ENCODE measurements at regions not wholly inside any gene's neighbourhood (a gene's known extent, or its start where the extent isn't known, plus 50 kb on each side); places are given as distances from the start of the nearest gene placed in this dataset.
"Not testable (repeated sequence)": the region's sequence is repeated elsewhere in the genome, so short reads cannot be mapped to it uniquely, and the experiment has no call there.

DNA sequence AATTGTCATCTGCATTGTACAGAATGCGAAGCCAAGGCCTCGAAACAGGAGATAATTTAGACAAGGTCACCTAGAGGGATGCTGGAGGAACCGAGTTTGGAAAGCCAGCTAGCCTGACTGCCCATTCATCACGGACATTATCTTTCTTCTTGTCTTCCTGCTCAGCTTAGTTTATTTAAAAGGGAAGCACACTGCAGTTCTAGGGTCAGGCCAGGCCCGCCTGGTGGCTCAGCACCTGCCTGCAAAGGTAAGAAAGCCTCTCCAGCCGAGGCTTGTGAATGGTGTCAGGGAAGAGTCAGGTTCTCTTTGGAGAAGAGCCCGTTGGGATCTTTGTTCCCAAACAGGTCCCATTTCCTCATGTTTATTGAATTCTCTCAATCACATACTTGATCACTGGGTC lies 246.5 kb downstream of the BLID start:
- no peaks in the 10 kb centered on the region for H3K36me3 ChIP-seq (ENCODE audit: insufficient read depth, low read length)
- H3K27ac ChIP-seq (ENCODE audit: low read depth, low read length) = no peak overlapping the region
- H3K9me3 ChIP-seq (ENCODE audit: insufficient read depth, low read depth, low read length) = no peaks in the 10 kb centered on the region
- H3K27me3 ChIP-seq (ENCODE audit: insufficient read depth, low read length) = no peaks in the 10 kb centered on the region
- H3K9ac ChIP-seq (ENCODE audit: low read depth, low read length) = no peak overlapping the region
- H3K4me3 ChIP-seq (ENCODE audit: low read length) = no peak overlapping the region
- no peaks in the 10 kb centered on the region for H3K4me1 ChIP-seq (ENCODE audit: insufficient read depth, low read length)
- 89% methylated on average over 7 of the region's 7 CpGs for WGBS

DNA sequence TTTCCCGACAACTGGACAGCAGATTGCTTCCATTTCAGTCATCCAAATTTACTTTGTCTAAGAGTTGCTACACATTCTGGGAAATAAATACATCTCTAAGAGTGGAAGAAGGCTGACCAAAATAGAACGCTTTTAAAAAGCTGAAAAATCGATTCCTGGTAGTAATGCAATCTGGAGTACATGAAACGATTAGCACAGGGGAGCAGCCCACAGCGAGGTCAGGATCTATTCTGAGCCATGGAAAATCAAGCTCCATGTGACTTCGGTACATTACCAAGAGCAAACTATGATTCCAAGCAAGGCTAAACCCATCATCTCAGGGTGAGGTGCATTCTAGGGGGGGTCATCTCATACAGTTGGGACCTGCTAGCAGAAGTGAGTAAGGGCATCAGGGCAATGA lies 249.3 kb downstream of the BLID start:
- H3K27me3 ChIP-seq (ENCODE audit: insufficient read depth, low read length) = no peaks in the 10 kb centered on the region
- H3K4me1 ChIP-seq (ENCODE audit: insufficient read depth, low read length) = no peaks in the 10 kb centered on the region
- no peak overlapping the region for H3K9ac ChIP-seq (ENCODE audit: low read depth, low read length)
- H3K27ac ChIP-seq (ENCODE audit: low read depth, low read length) = no peak overlapping the region
- WGBS = 96% methylated on average over 6 of the region's 6 CpGs
- no peak overlapping the region for H3K4me3 ChIP-seq (ENCODE audit: low read length)
- no peaks in the 10 kb centered on the region for H3K9me3 ChIP-seq (ENCODE audit: insufficient read depth, low read depth, low read length)
- no peaks in the 10 kb centered on the region for H3K36me3 ChIP-seq (ENCODE audit: insufficient read depth, low read length)

DNA sequence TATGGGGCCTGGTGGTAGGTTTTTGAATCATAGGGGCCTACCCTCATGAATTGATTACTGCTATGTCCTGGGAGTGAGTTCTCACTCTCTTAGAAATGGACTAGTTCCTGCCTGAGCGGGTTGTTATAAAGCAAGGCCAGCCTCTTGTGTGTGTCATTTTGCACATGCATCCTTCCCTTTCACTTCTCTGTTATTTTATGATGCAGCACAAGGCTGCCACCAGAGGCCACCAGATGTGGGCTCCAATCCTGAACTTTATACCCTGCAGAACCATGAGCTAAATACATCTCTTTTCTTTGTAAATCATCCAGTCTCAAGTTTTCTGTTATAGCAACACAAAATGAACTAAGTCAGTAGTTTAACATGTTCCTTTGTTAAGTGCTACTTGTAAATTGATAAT lies 251.4 kb downstream of the BLID start:
- H3K9ac ChIP-seq (ENCODE audit: low read depth, low read length) = no peak overlapping the region
- H3K27me3 ChIP-seq (ENCODE audit: insufficient read depth, low read length) = no peaks in the 10 kb centered on the region
- H3K4me1 ChIP-seq (ENCODE audit: insufficient read depth, low read length) = no peaks in the 10 kb centered on the region
- no peak overlapping the region for H3K4me3 ChIP-seq (ENCODE audit: low read length)
- WGBS = 93% methylated on average over 1 of the region's 1 CpG
- H3K9me3 ChIP-seq (ENCODE audit: insufficient read depth, low read depth, low read length) = no peaks in the 10 kb centered on the region
- no peaks in the 10 kb centered on the region for H3K36me3 ChIP-seq (ENCODE audit: insufficient read depth, low read length)
- no peak overlapping the region for H3K27ac ChIP-seq (ENCODE audit: low read depth, low read length)

DNA sequence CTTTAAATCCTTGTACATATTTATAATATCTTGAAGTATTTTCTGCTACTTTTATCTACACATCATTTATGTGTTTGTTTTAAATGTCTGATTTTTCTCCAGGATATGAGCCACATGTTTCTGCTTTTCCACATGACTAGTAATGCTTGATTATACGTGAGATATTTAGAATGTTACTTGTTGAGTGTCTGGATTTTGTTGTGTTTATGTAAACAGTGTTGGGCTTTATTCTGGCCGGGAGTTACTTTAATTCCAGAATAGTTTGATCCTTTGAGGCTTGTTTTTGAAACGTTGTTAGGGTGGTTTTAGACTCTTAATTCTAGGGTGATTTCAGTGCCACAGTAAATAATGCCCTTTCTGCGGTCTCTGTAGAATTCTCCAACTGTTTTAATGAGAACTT lies 252.9 kb downstream of the BLID start:
- Histone ChIP-seq H3K27ac (ENCODE audit: low read depth, low read length) (no peak overlapping the region), H3K4me1 (ENCODE audit: insufficient read depth, low read length) (no peaks in the 10 kb centered on the region), H3K9me3 (ENCODE audit: insufficient read depth, low read depth, low read length) (no peaks in the 10 kb centered on the region), H3K4me3 (ENCODE audit: low read length) (no peak overlapping the region), H3K27me3 (ENCODE audit: insufficient read depth, low read length) (no peaks in the 10 kb centered on the region), H3K36me3 (ENCODE audit: insufficient read depth, low read length) (no peaks in the 10 kb centered on the region), H3K9ac (ENCODE audit: low read depth, low read length) (no peak overlapping the region)
- 92% methylated on average over 4 of the region's 4 CpGs for WGBS

DNA sequence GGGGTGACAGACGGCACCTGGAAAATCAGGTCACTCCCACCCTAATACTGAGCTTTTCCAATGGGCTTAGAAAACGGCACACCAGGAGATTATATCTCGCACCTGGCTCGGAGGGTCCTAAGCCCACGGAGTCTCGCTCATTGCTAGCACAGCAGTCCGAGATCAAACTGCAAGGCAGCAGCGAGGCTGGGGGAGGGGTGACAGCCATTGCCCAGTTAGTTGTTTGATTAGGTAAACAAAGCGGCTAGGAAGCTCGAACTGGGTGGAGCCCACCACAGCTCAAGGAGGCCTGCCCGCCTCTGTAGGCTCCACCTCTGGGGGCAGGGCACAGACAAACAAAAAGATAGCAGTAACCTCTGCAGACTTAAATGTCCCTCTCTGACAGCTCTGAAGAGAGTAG lies 260.9 kb downstream of the BLID start:
- peaks cover 34% of the 10 kb centered on the region for H3K9me3 ChIP-seq (ENCODE audit: insufficient read depth, low read depth, low read length)
- not testable (repeated sequence) for H3K36me3 ChIP-seq (ENCODE audit: insufficient read depth, low read length); H3K9ac ChIP-seq (ENCODE audit: low read depth, low read length); H3K4me1 ChIP-seq (ENCODE audit: insufficient read depth, low read length); H3K27ac ChIP-seq (ENCODE audit: low read depth, low read length); H3K4me3 ChIP-seq (ENCODE audit: low read length); H3K27me3 ChIP-seq (ENCODE audit: insufficient read depth, low read length)
- WGBS = 85% methylated on average over 10 of the region's 11 CpGs

DNA sequence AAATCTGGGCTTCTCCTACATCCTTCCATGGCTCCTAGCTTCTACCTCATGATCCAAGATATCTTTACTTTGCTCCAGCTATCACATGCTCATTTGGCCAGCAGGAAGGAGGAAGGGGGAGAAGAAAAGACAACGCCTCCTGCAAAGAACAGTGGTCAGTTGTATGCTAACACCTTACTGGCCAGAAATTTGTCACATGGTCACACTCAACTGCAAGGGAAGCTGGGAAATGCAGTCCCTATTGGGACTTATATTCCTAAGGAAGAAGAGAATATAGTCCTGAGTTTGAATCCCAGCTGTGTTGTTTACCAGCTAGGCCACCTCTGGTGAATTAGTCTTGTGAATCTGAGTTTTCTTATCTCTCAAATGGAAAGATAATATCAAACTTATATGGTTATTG lies 272.0 kb downstream of the BLID start:
- 78% methylated on average over 1 of the region's 1 CpG for WGBS

DNA sequence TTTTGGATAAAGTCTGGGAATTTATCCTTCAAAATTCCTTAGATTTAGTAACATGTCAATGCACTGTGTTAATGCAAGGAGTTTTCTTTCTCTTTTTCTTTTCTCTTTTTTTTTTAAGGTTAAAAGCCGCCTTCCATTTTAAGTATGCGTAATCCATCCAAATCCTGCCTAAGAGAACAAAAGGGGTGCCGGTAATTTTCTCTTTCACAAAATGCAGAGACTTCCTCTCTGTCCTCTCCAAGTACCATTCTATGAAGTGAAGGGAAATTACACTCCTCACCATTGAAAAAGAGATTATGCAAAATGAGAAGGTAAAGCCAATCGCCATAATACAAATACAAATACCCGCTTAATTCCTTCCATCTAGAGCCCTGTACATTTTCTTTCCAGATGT lies 273.8 kb downstream of the BLID start:
- Histone ChIP-seq H3K4me3 (ENCODE audit: low read length) (no peak overlapping the region), H3K4me1 (ENCODE audit: insufficient read depth, low read length) (peaks cover 14% of the 10 kb centered on the region), H3K27me3 (ENCODE audit: insufficient read depth, low read length) (no peaks in the 10 kb centered on the region), H3K36me3 (ENCODE audit: insufficient read depth, low read length) (no peaks in the 10 kb centered on the region), H3K9ac (ENCODE audit: low read depth, low read length) (no peak overlapping the region), H3K27ac (ENCODE audit: low read depth, low read length) (no peak overlapping the region), H3K9me3 (ENCODE audit: insufficient read depth, low read depth, low read length) (no peaks in the 10 kb centered on the region)
- WGBS = 77% methylated on average over 3 of the region's 5 CpGs

More for the DNA sequence above, 272.0 kb downstream of the BLID start:
- no peak overlapping the region for H3K4me3 ChIP-seq (ENCODE audit: low read length)
- H3K4me1 ChIP-seq (ENCODE audit: insufficient read depth, low read length) = peaks cover 14% of the 10 kb centered on the region
- H3K27me3 ChIP-seq (ENCODE audit: insufficient read depth, low read length) = no peaks in the 10 kb centered on the region
- H3K27ac ChIP-seq (ENCODE audit: low read depth, low read length) = no peak overlapping the region
- H3K9ac ChIP-seq (ENCODE audit: low read depth, low read length) = no peak overlapping the region
- no peaks in the 10 kb centered on the region for H3K36me3 ChIP-seq (ENCODE audit: insufficient read depth, low read length)
- H3K9me3 ChIP-seq (ENCODE audit: insufficient read depth, low read depth, low read length) = peaks cover 3% of the 10 kb centered on the region; the same call in 1 of the 2 replicates

DNA sequence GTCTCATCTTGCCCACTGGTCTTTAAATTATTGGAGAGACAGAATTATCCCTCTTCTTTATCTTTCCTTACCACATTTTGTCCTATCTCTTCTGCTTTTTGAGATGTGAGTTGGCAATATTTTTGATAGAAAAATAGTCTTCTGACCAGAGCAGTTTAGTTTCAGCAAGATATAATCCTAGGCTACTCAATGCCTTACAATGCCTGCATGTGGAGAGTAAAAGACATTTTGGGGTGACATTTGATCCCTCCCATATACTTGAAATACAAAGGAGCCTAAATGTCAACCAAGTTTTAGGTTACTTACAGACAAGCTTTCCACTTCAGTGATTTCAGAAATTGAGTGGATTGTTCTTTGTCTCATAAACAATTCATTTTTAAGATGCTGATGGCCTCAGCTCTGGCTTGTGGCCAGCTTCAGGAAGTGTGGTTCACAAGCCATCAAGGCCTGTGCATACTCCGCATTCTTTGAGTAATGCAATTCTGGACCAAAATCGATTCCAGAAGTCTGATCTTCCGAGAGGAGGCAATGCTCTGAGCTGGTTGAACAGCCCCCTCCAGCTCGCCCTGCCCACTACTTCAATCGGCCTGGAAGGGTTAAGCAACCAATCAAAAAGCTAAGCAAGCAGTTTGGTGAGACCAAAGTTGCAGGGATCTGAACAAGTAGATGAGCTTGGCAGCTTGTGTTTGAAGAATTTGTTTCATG lies 274.4 kb downstream of the BLID start:
- H3K4me1 ChIP-seq (ENCODE audit: insufficient read depth, low read length) = peaks cover 14% of the 10 kb centered on the region
- no peak overlapping the region for H3K9ac ChIP-seq (ENCODE audit: low read depth, low read length)
- WGBS = 85% methylated on average over 5 of the region's 5 CpGs
- H3K27ac ChIP-seq (ENCODE audit: low read depth, low read length) = no peak overlapping the region; the same call in 1 of the 2 replicates
- H3K4me3 ChIP-seq (ENCODE audit: low read length) = no peak overlapping the region
- no peaks in the 10 kb centered on the region for H3K27me3 ChIP-seq (ENCODE audit: insufficient read depth, low read length)
- no peaks in the 10 kb centered on the region for H3K9me3 ChIP-seq (ENCODE audit: insufficient read depth, low read depth, low read length)
- no peaks in the 10 kb centered on the region for H3K36me3 ChIP-seq (ENCODE audit: insufficient read depth, low read length)

DNA sequence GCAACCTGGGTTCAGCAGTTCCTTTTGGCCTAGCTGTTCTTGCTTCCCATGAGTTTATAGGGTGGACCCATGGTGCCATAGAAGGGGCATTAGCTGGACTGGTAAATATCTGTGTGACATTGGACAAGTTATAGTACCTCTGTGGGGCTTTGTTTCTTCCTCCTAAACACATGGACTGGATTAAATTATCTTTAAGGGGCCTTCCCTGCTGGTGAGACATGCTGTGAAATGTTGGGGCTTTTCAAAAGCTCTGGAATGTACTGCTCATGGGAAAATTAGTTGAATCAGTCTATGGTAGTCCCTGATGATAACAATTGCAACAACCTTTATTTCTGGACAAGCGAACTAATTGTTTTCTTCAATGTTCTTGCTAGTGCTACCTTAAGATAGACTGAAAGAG lies 276.2 kb downstream of the BLID start:
- Histone ChIP-seq H3K36me3 (ENCODE audit: insufficient read depth, low read length) (no peaks in the 10 kb centered on the region), H3K27me3 (ENCODE audit: insufficient read depth, low read length) (no peaks in the 10 kb centered on the region)
- WGBS = 96% methylated on average over 1 of the region's 1 CpG

DNA sequence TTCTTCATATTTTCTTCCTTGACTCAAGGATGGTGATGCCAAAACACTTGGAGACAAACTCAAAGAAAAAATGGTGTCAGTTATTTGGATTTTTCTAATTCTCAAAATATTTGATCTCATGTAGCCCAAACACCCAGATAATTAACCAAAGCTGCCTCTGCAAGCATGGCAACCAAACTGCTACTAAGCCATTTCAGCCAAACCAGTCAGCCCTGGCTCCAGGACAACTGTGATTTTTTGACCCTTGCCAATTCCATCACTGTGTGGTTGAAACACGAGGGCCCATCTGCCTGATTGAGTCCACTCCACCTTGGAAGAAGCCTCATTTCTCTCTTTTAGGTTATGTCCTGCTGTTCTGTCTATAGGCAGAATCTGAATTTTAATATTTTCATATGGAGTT lies 277.4 kb downstream of the BLID start:
- WGBS = 88% methylated on average over 1 of the region's 1 CpG
- Histone ChIP-seq H3K9me3 (ENCODE audit: insufficient read depth, low read depth, low read length) (peaks cover 3% of the 10 kb centered on the region; the same call in 1 of the 2 replicates), H3K27ac (ENCODE audit: low read depth, low read length) (no peak overlapping the region), H3K27me3 (ENCODE audit: insufficient read depth, low read length) (no peaks in the 10 kb centered on the region), H3K36me3 (ENCODE audit: insufficient read depth, low read length) (no peaks in the 10 kb centered on the region), H3K4me3 (ENCODE audit: low read length) (no peak overlapping the region), H3K4me1 (ENCODE audit: insufficient read depth, low read length) (peaks cover 14% of the 10 kb centered on the region), H3K9ac (ENCODE audit: low read depth, low read length) (no peak overlapping the region)

More for the DNA sequence above, 276.2 kb downstream of the BLID start:
- H3K27ac ChIP-seq (ENCODE audit: low read depth, low read length) = no peak overlapping the region
- H3K4me1 ChIP-seq (ENCODE audit: insufficient read depth, low read length) = peaks cover 14% of the 10 kb centered on the region
- no peak overlapping the region for H3K4me3 ChIP-seq (ENCODE audit: low read length)
- no peaks in the 10 kb centered on the region for H3K9me3 ChIP-seq (ENCODE audit: insufficient read depth, low read depth, low read length)
- no peak overlapping the region for H3K9ac ChIP-seq (ENCODE audit: low read depth, low read length)

DNA sequence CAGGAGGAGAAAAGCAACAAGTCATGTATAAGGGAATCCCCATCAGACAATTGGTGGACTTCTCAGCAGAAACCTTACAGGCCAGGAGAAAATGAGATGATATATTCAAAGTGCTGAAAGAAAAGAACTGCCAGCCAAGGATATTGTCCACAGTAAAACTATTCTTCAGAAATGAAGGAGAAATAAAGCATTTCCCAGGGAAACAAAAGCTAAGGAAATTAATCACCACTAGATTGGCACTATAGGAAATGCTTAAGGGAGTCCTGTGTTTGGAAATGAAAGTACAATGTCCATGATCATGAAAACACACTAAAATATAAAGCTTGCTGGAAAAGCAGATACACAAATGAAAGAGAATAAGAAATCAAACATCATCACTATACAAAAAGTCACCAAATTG lies 282.0 kb downstream of the BLID start:
- H3K9me3 ChIP-seq (ENCODE audit: insufficient read depth, low read depth, low read length) = peaks cover 5% of the 10 kb centered on the region; the same call in 1 of the 2 replicates
- H3K27ac ChIP-seq (ENCODE audit: low read depth, low read length) = no peak overlapping the region
- no peaks in the 10 kb centered on the region for H3K4me1 ChIP-seq (ENCODE audit: insufficient read depth, low read length)
- H3K4me3 ChIP-seq (ENCODE audit: low read length) = no peak overlapping the region
- no peaks in the 10 kb centered on the region for H3K36me3 ChIP-seq (ENCODE audit: insufficient read depth, low read length)
- H3K27me3 ChIP-seq (ENCODE audit: insufficient read depth, low read length) = no peaks in the 10 kb centered on the region
- H3K9ac ChIP-seq (ENCODE audit: low read depth, low read length) = no peak overlapping the region

DNA sequence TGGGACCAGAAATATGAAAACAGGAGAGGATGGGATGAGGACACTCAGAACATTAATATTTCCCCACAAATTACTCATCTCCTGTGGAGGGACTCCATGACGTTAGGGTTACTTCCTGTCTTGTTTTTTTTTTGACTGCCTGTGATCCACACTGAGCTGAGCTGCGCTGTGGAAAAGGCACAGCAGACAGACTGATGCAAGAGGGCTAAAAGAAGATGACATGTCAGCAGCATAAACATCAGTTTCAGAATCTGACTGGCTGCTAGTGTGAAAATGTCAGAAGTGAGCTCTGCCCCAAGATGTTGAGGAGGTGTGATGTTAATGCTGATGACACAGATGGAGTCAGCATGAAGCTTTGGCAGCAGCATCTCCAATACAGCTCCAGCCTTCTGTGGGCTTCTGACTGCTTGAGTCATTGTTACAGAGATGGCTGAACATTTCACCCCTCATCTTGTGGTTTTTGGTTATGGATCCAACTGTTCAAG lies 286.8 kb downstream of the BLID start:
- H3K4me1 ChIP-seq (ENCODE audit: insufficient read depth, low read length) = no peaks in the 10 kb centered on the region
- no peaks in the 10 kb centered on the region for H3K36me3 ChIP-seq (ENCODE audit: insufficient read depth, low read length)
- peaks cover 5% of the 10 kb centered on the region for H3K9me3 ChIP-seq (ENCODE audit: insufficient read depth, low read depth, low read length)
- H3K27me3 ChIP-seq (ENCODE audit: insufficient read depth, low read length) = no peaks in the 10 kb centered on the region
- H3K4me3 ChIP-seq (ENCODE audit: low read length) = no peak overlapping the region
- H3K27ac ChIP-seq (ENCODE audit: low read depth, low read length) = no peak overlapping the region
- WGBS = 86% methylated on average over 2 of the region's 2 CpGs
- no peak overlapping the region for H3K9ac ChIP-seq (ENCODE audit: low read depth, low read length)

Data from HUES64 (cell line).